ENCODE measurements at regions not wholly inside any gene's neighbourhood (a gene's known extent, or its start where the extent isn't known, plus 50 kb on each side); places are given as distances from the start of the nearest gene placed in this dataset.

GRCh38 chr10:33887188-33887587, 552.7 kb upstream of the NRP1 start:
- in situ Hi-C loops (cut with MboI; ENCODE audit: low pct_ligation_motif_present in 1 of 4, low pct_unique_long_range_greater_than_20kb in 1 of 4, low sequenced_read_pairs in 3 of 4) (no loop called here), intact Hi-C loops (cut with DNase I; ENCODE audit: low total_unique reads) (no loop called here)
- Histone ChIP-seq H3K36me3 (no peaks in the 10 kb centered on the region), H3K4me1 (no peaks in the 10 kb centered on the region), H3K4me3 (no peak overlapping the region), H3K27me3 (no peaks in the 10 kb centered on the region), H3K9me3 (no peaks in the 10 kb centered on the region), H3K27ac (no peak overlapping the region)
- no peak for DNase-seq
- TF ChIP-seq, protein P1, sequence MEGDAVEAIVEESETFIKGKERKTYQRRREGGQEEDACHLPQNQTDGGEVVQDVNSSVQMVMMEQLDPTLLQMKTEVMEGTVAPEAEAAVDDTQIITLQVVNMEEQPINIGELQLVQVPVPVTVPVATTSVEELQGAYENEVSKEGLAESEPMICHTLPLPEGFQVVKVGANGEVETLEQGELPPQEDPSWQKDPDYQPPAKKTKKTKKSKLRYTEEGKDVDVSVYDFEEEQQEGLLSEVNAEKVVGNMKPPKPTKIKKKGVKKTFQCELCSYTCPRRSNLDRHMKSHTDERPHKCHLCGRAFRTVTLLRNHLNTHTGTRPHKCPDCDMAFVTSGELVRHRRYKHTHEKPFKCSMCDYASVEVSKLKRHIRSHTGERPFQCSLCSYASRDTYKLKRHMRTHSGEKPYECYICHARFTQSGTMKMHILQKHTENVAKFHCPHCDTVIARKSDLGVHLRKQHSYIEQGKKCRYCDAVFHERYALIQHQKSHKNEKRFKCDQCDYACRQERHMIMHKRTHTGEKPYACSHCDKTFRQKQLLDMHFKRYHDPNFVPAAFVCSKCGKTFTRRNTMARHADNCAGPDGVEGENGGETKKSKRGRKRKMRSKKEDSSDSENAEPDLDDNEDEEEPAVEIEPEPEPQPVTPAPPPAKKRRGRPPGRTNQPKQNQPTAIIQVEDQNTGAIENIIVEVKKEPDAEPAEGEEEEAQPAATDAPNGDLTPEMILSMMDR (IDR thresholded peaks at IDR 0.05) = no peak
- TF ChIP-seq POLR2A (IDR thresholded peaks at IDR 0.05) = no peak
- TF ChIP-seq EP300 (IDR thresholded peaks at IDR 0.05; ENCODE audit: low read depth) = no peak
- TF ChIP-seq POLR2AphosphoS5 (IDR thresholded peaks at IDR 0.05) = no peak
- 95% methylated on average over 3 of the region's 3 CpGs for WGBS, 2 donors (ENCODE audit: low coverage in 1 of 2)

DNA sequence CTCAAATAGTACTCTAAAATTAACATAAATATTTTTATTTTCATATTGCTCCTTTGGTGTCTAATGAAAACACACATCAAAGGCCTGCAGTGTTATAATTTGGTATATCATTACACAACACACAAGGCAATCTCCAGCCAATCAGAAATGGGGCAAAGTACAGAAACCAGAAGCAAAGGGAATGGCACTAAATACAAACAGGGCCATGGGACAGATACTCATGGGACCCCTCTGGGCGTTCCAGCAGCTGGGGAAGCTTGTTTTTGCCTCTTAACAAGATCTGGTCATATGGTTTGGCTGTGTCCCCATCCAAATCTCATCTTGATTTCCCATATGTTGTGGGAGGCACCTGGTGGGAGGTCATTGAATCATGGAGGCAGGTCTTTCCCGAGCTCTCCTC, 551.8 kb upstream of the NRP1 start:
- H3K4me3 ChIP-seq = no peak overlapping the region
- in situ Hi-C loops (cut with MboI; ENCODE audit: low pct_ligation_motif_present in 1 of 4, low pct_unique_long_range_greater_than_20kb in 1 of 4, low sequenced_read_pairs in 3 of 4) = no loop called here
- 75 to 76% methylated on average over 2 of the region's 2 CpGs for WGBS, 2 donors (ENCODE audit: low coverage in 1 of 2)
- H3K27me3 ChIP-seq = no peaks in the 10 kb centered on the region
- intact Hi-C loops (cut with DNase I; ENCODE audit: low total_unique reads) = no loop called here
- TF ChIP-seq EP300 (IDR thresholded peaks at IDR 0.05; ENCODE audit: low read depth) = no peak
- H3K9me3 ChIP-seq = no peaks in the 10 kb centered on the region
- DNase-seq = no peak
- H3K4me1 ChIP-seq = no peaks in the 10 kb centered on the region
- H3K27ac ChIP-seq = no peak overlapping the region
- no peaks in the 10 kb centered on the region for H3K36me3 ChIP-seq

GRCh38 chr10:33884604-33885003, 550.1 kb upstream of the NRP1 start:
- intact Hi-C loops (cut with DNase I; ENCODE audit: low total_unique reads) (no loop called here), in situ Hi-C loops (cut with MboI; ENCODE audit: low pct_ligation_motif_present in 1 of 4, low pct_unique_long_range_greater_than_20kb in 1 of 4, low sequenced_read_pairs in 3 of 4) (no loop called here)
- Histone ChIP-seq H3K4me1 (no peaks in the 10 kb centered on the region), H3K27me3 (no peaks in the 10 kb centered on the region), H3K9me3 (no peaks in the 10 kb centered on the region), H3K4me3 (no peak overlapping the region), H3K36me3 (no peaks in the 10 kb centered on the region), H3K27ac (no peak overlapping the region)
- 68 to 70% methylated on average over 2 of the region's 2 CpGs for WGBS, 2 donors (ENCODE audit: low coverage in 1 of 2)
- no peak for DNase-seq
- no peak for TF ChIP-seq POLR2AphosphoS5 (IDR thresholded peaks at IDR 0.05)

- 36 to 60% methylated on average over 1 of the region's 1 CpG for WGBS, 2 donors (ENCODE audit: low coverage in 1 of 2)
- Histone ChIP-seq H3K36me3 (no peaks in the 10 kb centered on the region), H3K27ac (no peak overlapping the region), H3K27me3 (no peaks in the 10 kb centered on the region), H3K4me1 (no peaks in the 10 kb centered on the region), H3K9me3 (no peaks in the 10 kb centered on the region), H3K4me3 (no peak overlapping the region)
- in situ Hi-C loops (cut with MboI; ENCODE audit: low pct_ligation_motif_present in 1 of 4, low pct_unique_long_range_greater_than_20kb in 1 of 4, low sequenced_read_pairs in 3 of 4) = no loop called here
- intact Hi-C loops (cut with DNase I; ENCODE audit: low total_unique reads) = no loop called here
- TF ChIP-seq POLR2A (IDR thresholded peaks at IDR 0.05) (no peak), EP300 (IDR thresholded peaks at IDR 0.05; ENCODE audit: low read depth) (no peak), POLR2AphosphoS5 (IDR thresholded peaks at IDR 0.05) (no peak)
- TF ChIP-seq, protein P1 (IDR thresholded peaks at IDR 0.05) = no peak
- DNase-seq = no peak
These were observed 549.4 kb upstream of the NRP1 start for GRCh38 chr10:33883881-33884280.

GRCh38 chr10:33882996-33883395, 548.5 kb upstream of the NRP1 start:
- intact Hi-C loops (cut with DNase I; ENCODE audit: low total_unique reads) (no loop called here), in situ Hi-C loops (cut with MboI; ENCODE audit: low pct_ligation_motif_present in 1 of 4, low pct_unique_long_range_greater_than_20kb in 1 of 4, low sequenced_read_pairs in 3 of 4) (no loop called here)
- 63 to 70% methylated on average over 1 of the region's 1 CpG for WGBS, 2 donors (ENCODE audit: low coverage in 1 of 2)

More at GRCh38 chr10:33882996-33883395, 548.5 kb upstream of the NRP1 start:
- no peak for DNase-seq
- H3K4me1 ChIP-seq = no peaks in the 10 kb centered on the region
- H3K36me3 ChIP-seq = no peaks in the 10 kb centered on the region
- no peak overlapping the region for H3K4me3 ChIP-seq
- no peaks in the 10 kb centered on the region for H3K27me3 ChIP-seq
- no peaks in the 10 kb centered on the region for H3K9me3 ChIP-seq
- no peak overlapping the region for H3K27ac ChIP-seq
- TF ChIP-seq EP300 (IDR thresholded peaks at IDR 0.05; ENCODE audit: low read depth) (no peak), POLR2AphosphoS5 (IDR thresholded peaks at IDR 0.05) (no peak), POLR2A (IDR thresholded peaks at IDR 0.05) (no peak)
- TF ChIP-seq, protein P1 (IDR thresholded peaks at IDR 0.05) = no peak
